ENCODE measurements at regions not wholly inside any gene's neighbourhood (a gene's known extent, or its start where the extent isn't known, plus 50 kb on each side); places are given as distances from the start of the nearest gene placed in this dataset.
A peak's percentile ranks its signal among the peaks of the same experiment; 100 is the strongest.

GRCh38 chr9:134217431-134218210 lies 53.3 kb upstream of the RNU6ATAC start:
- TF ChIP-seq CTCF (IDR thresholded peaks at IDR 0.05; ENCODE audit: low read depth, low read length): peak; percentile 14
- no peak overlapping the region for H3K4me3 ChIP-seq (ENCODE audit: low read depth, low read length)
- in situ Hi-C loops (cut with HindIII; ENCODE audit: low sequenced_read_pairs): no loop called here
- no peak for DNase-seq (ENCODE audit: low read depth, low spot score)

GRCh38 chr9:134218230-134218629 lies 53.9 kb upstream of the RNU6ATAC start:
- no peak for DNase-seq (ENCODE audit: low read depth, low spot score)
- in situ Hi-C loops (cut with HindIII; ENCODE audit: low sequenced_read_pairs): no loop called here
- H3K4me3 ChIP-seq (ENCODE audit: low read depth, low read length): no peak overlapping the region
- no peak for TF ChIP-seq CTCF (IDR thresholded peaks at IDR 0.05; ENCODE audit: low read depth, low read length)

- in situ Hi-C loops (cut with HindIII; ENCODE audit: low sequenced_read_pairs): no loop called here
- DNase-seq (ENCODE audit: low read depth, low spot score): no peak
- TF ChIP-seq CTCF (IDR thresholded peaks at IDR 0.05; ENCODE audit: low read depth, low read length): no peak
- no peak overlapping the region for H3K4me3 ChIP-seq (ENCODE audit: low read depth, low read length)
These were observed 55.3 kb upstream of the RNU6ATAC start for GRCh38 chr9:134219646-134220060.

- H3K4me3 ChIP-seq (ENCODE audit: low read depth, low read length): no peak overlapping the region
- in situ Hi-C loops (cut with HindIII; ENCODE audit: low sequenced_read_pairs): no loop called here
- no peak for TF ChIP-seq CTCF (IDR thresholded peaks at IDR 0.05; ENCODE audit: low read depth, low read length)
- DNase-seq (ENCODE audit: low read depth, low spot score): no peak
These were observed 55.9 kb upstream of the RNU6ATAC start for GRCh38 chr9:134220311-134220710.

GRCh38 chr9:134221273-134222017 lies 57.1 kb upstream of the RNU6ATAC start:
- no peak for DNase-seq (ENCODE audit: low read depth, low spot score)
- in situ Hi-C loops (cut with HindIII; ENCODE audit: low sequenced_read_pairs): no loop called here
- TF ChIP-seq CTCF (IDR thresholded peaks at IDR 0.05; ENCODE audit: low read depth, low read length): no peak
- H3K4me3 ChIP-seq (ENCODE audit: low read depth, low read length): no peak overlapping the region

- no peak for TF ChIP-seq CTCF (IDR thresholded peaks at IDR 0.05; ENCODE audit: low read depth, low read length)
- H3K4me3 ChIP-seq (ENCODE audit: low read depth, low read length): no peak overlapping the region
- DNase-seq (ENCODE audit: low read depth, low spot score): no peak
- in situ Hi-C loops (cut with HindIII; ENCODE audit: low sequenced_read_pairs): no loop called here
These were observed 57.7 kb upstream of the RNU6ATAC start for GRCh38 chr9:134222018-134222573.
